DOHH2 (cell line): ENCODE measurements at regions not wholly inside any gene's neighbourhood (a gene's known extent, or its start where the extent isn't known, plus 50 kb on each side); places are given as distances from the start of the nearest gene placed in this dataset.

ENCODE experiments used
- EZH2phosphoT487 ChIP-seq: fragments of 200-600 bp; sonication (generic); IDR thresholded peaks from 2 replicates; pipeline ENCODE4 v1.6.1; 2017; ENCODE audit warnings: borderline replicate concordance, mild to moderate bottlenecking, antibody characterized with exemption, low read length, moderate library complexity, mixed read lengths
- TF ChIP-seq, protein P1 (sequence below): fragments of 200-600 bp; sonication (generic); IDR thresholded peaks from one replicate; pipeline ENCODE4 v1.5.1; 2014; ENCODE audit warnings: antibody characterized with exemption, mild to moderate bottlenecking, low read depth, low read length; ENCODE audit not compliant: poor library complexity, severe bottlenecking

DNA sequence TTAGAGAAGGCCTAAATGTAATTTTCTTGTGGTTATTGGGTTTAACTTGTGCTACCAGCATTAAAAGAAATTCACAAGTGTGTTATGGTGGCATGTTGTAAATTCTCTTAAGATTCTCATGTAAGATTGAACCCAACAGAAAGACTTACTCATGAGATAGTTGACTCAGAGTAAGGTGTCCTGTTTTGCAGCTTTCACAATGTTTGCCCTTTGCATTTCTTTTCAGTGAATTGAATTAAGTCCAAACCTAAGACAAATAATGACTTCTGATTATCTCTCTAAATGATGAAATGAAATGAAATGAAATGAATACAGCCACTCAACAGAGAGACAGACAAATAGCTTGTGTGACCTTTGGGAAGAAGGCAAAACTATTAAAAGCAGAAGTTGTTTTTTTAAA is 1696.9 kb upstream of the WWC1 start:
- TF ChIP-seq, protein P1, sequence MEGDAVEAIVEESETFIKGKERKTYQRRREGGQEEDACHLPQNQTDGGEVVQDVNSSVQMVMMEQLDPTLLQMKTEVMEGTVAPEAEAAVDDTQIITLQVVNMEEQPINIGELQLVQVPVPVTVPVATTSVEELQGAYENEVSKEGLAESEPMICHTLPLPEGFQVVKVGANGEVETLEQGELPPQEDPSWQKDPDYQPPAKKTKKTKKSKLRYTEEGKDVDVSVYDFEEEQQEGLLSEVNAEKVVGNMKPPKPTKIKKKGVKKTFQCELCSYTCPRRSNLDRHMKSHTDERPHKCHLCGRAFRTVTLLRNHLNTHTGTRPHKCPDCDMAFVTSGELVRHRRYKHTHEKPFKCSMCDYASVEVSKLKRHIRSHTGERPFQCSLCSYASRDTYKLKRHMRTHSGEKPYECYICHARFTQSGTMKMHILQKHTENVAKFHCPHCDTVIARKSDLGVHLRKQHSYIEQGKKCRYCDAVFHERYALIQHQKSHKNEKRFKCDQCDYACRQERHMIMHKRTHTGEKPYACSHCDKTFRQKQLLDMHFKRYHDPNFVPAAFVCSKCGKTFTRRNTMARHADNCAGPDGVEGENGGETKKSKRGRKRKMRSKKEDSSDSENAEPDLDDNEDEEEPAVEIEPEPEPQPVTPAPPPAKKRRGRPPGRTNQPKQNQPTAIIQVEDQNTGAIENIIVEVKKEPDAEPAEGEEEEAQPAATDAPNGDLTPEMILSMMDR = no peak
- no peak for TF ChIP-seq EZH2phosphoT487
